ENCODE measurements at regions not wholly inside any gene's neighbourhood (a gene's known extent, or its start where the extent isn't known, plus 50 kb on each side); places are given as distances from the start of the nearest gene placed in this dataset.
"Not testable (repeated sequence)": the region's sequence is repeated elsewhere in the genome, so short reads cannot be mapped to it uniquely, and the experiment has no call there.

DNA sequence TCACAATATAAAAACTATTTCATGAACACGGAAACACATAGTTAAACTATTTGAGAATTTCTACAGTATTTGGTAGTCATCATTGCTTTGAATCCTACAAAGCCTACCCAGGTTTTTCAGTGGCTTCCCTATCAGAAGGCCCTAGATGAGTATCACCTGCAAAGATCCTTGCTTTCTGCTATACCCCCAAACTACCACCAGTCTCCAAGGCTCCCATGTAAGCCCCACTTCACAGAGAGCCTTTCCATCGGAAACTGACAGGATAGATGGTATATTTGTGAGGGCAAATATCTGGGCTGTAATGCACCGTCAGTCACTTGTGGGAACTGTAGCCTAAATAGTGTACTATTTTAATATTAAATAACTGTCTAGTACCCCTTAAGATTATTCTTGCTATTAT, 674.3 kb downstream of the BRINP3 start:
- no peak for DNase-seq (ENCODE audit: low read depth in 4 of 4, low spot score in 3 of 4)

DNA sequence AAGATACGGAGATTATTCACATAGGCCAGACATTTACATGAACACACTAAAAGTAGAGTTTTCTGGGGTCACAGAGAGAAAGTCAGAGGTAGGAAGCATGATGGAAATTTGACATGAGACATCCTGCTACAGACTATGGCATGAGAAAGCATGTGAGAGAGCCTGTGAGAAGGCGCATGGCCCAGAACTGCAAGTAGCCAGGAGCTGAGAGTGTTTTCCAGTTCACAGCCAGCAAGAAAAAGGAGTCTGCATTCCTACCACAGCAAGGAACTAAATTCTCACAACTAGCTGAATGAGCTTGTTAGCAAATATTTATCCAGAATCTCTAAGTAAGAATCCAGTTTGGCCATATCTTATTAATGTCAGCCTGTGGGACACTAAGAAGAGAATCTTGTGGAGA, 673.3 kb downstream of the BRINP3 start:
- DNase-seq (ENCODE audit: low read depth in 4 of 4, low spot score in 3 of 4) = no peak

DNA sequence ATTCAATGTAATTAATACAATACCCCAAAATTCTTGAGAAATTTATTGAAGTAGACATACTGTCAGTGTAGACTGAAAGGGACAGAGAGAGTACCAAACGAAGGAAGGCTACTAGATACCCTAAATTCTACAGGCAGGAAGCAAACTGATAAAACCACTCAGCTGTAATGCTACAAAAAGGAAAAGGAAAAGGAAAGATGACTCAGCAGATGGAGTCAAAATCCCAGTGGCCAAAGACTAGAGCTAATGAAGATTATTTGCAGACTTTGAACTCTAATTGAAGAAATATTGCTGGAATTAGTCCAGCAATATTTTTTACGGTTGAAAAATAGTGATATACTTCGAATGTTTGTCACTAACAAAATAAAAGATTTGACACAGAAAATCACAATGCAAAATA, 671.9 kb downstream of the BRINP3 start:
- DNase-seq (ENCODE audit: low read depth in 4 of 4, low spot score in 3 of 4) = no peak

DNA sequence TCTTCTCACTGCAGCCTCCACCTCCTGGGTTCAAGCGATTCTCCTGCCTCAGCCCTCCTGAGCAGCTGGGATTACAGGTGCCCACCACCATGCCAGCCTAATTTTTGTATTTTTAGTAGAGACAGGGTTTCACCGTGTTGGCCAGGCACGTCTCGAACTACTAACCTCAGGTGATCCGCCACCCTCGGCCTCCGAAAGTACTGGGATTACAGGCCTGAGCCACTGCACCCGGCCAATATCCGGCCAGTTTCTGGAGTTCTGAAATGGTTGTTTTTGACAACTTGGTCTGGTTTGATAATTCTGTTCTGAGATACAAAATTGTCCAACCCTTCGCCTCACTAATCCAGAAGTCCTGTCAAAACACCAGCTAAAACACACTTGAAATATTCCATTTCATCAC, 667.0 kb downstream of the BRINP3 start:
- not testable (repeated sequence) for DNase-seq (ENCODE audit: low read depth in 4 of 4, low spot score in 3 of 4)

DNA sequence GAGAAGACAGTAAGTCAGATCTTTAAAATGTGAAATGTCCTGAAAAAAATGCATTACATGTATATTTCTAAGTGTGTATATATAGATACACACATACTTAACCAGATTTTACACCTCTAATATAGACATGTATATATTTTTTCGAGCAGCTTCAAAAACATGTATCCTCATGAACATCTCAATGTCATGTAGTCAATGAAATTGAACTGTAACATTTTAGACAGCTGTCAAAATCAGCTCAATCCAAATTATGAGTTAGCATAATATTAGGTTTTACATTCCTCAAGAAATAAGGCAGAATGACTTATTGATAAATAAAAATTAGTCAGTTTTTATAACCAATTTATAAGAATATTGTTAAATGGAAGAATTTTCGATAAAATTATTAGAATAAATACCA, 665.7 kb downstream of the BRINP3 start:
- no peak for DNase-seq (ENCODE audit: low read depth in 4 of 4, low spot score in 3 of 4)

DNA sequence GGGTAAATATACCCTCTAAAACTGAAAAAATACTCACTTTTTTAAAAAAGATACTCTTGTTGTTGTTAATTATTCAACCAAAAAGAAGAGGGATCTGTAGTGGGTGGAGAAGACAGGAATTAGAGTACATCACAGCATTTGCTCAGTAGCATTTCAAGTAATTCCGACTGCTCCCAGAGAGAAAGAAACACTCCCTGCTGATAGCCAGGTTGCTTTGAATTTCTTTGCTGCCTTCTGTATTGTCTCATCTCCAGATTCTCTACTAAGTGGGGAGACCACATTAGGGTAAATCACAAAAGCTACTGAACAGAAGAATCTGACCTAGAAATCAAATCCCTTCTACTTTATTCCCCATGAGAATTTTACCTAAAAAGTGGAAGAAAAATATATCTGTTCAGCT, 661.1 kb downstream of the BRINP3 start:
- DNase-seq (ENCODE audit: low read depth in 4 of 4, low spot score in 3 of 4) = no peak

DNA sequence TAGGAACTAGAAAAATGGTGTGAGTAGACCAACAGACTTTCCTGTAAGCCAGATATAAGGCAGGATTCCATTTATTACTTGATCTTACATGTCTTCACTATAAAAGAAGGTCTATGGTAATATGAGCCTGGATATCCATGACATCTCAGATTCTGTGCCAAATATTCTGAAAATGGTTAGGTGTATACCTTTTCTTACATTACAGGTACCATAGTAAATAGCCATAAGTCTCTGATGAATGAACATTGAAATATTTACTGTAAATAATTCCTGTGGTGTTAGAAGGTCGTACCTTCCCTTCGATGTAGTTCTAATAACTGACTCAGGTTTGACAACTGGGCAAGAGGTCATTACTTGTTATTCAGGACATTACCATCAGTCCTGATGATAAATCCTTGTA, 657.9 kb downstream of the BRINP3 start:
- no peak for DNase-seq (ENCODE audit: low read depth in 4 of 4, low spot score in 3 of 4)

DNA sequence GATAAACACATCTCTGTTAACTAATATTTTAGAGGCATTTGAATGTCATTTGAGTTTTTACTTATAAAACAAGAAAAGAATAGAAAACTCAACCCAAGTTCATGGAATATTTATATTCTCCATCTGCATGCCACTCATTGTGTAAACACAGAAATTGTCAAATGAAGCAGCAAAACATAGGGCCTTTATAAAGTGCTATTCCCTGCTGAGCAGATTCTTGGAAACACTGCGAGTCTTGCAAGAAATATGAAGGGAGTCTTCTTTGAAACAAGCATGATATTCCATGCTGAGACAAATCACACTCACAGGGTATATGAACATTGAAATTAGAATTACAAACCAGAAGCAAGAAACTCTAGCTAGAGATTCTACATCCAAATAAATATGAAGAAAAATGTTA, 655.8 kb downstream of the BRINP3 start:
- no peak for DNase-seq (ENCODE audit: low read depth in 4 of 4, low spot score in 3 of 4)

DNA sequence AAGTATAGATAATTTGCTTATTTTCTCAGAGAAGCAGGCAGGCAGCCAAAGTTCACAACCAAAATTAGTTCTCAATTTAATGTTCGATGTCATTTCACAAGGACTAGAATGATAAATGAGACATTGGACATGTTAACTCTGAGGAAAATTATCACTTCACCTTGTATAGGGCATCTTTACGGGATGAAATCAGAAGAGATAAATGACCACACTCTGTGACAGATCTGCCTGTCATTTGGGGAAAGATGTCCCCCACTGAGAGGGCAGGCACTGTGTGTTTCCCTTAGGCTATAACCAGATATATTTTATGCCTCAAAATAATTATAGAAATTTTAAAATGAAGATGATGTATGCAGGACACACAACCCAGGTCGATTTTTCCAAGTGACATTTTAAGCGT, 642.9 kb downstream of the BRINP3 start:
- no peak for DNase-seq (ENCODE audit: low read depth in 4 of 4, low spot score in 3 of 4)

DNA sequence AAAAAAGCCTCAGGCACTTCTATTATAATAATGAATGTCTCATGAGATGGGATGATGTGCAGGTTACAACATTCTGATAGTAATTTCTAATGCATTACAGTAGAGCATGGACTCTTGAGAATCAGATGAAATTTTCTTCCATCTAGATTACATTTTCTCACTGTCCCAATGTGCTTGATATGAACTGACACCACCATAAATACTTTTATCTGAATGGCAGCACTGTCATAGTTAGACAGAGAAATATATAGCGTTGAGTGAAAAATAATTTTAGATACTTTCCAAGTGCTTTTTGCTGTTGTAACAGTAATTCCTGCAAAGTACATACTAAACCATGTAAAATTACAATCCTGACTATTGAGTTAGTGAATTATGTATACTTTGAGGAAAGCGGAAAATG, 630.1 kb downstream of the BRINP3 start:
- DNase-seq (ENCODE audit: low read depth in 4 of 4, low spot score in 3 of 4) = no peak

DNA sequence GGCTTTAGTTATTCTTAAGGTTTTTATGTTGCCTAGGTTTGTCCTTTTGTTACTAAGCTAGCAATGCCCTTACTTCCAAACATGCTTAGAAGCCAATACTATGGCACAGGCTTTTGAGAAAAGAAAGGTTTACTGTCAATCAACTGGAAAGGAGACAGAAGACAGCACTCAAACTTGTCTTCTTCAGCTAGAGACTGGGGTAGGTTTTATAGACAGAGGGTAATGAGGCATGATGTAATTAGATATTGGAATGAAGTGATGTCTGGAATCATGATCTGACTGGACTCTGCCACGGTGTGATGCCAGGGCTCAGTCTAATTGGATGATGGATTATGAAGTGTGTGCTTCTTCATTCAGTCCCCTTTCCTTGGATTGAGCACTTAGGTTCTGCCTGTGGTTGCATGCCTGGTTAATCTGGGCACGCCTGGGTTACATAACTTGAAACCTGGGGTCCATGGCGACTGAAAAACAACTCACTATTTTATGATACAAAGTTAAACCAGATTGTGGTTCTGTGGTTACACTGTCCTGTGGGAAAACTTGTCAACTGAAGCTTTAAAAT, 625.8 kb downstream of the BRINP3 start:
- no peak for DNase-seq (ENCODE audit: low read depth in 4 of 4, low spot score in 3 of 4)

DNA sequence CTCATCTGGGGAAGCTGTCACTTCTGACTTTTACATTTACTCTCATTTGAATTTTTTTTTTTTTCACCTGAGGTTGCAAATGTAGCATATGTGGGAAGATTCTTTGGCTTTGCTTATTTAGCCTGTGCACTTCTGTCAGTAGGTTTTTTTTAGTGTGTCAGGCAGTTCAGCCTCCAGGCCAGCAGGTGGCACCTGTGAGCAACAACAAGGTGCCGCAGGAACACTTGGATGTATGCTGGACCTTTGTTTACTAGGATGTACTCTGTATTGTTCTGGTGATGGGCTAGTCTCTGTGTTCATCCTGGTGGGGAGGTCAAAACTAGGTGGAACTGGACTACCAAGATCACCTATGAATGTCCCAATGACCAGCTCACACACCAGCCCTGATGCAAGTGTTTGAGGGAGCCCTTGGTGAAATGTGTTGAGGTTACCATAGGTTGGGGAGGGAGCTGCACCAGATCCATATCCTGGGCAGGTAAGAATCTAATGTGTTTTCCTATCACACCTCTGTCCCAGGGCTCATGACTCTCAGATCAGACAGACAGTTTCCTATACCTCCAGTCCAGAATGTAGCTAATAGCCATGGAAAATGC, 618.2 kb downstream of the BRINP3 start:
- no peak for DNase-seq (ENCODE audit: low read depth in 4 of 4, low spot score in 3 of 4)

DNA sequence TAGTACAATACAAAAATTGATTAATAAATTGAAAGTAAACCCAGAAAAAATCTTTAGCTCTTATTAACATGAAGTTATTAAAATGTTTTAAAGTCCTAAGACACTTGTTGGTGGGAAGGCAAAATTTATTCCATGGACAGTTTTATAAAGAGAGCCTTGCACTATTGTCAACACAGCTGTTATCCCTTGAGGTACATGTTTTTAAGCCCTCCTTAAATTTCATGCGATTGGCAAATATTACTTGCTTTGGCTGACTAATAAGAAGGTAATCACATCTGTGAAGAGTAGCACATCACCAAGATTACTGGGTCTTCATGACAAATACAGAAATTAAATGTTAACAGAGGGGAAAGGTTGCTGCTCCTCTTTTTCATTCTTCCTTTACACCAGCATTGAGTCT, 611.1 kb downstream of the BRINP3 start:
- no peak for DNase-seq (ENCODE audit: low read depth in 4 of 4, low spot score in 3 of 4)

DNA sequence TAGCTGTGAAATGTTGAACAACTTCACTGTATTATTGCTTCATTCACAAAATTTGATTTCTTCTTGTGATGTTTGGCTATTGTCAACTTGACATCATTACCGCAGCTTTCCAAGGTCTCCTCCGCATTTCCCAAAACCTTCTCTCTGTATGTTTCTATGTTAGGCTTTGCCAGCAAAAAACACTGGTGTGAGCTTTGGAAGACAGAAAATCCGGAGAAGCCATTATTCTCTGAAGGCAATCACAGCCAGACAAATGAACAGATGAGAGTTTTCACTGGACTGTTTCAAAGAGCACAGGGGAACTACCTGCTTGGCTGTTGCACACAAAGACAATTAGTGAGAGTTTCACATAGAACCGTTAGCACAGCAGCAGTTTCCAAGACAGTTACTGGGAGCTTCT, 609.6 kb downstream of the BRINP3 start:
- DNase-seq (ENCODE audit: low read depth in 4 of 4, low spot score in 3 of 4) = no peak

DNA sequence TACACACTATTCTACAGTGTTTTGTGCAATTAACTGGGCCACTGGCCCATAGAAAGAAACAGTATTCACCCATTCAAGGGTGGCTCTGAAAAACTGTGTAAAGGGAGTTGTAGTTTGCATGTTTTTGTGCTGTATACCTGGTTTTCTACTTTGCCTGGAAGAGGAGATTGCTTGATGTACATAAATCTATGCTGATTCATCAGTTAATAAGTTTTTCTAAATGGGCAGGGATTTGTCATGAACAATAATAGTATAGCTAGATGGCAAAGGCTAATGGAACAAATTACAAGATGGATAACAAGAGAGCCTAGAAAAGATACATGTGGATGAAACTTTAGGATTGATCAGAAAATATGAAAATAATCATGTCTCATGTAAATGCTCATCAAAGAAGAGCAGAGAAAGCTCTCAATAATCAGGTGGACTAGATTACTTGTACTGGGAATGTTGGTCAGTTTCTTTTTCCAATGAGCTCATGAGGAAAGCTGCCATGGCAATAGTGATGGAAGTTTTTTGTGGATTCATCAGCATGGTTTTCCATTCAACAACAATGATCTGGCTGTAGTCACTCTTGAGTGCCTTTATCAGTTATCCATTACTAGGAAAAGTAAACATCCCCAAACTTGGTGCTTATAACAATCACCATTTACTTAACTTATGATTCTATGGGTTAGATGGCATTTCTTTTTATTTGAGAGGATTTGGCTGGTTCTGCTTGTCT, 602.8 kb downstream of the BRINP3 start:
- no peak for DNase-seq (ENCODE audit: low read depth in 4 of 4, low spot score in 3 of 4)

DNA sequence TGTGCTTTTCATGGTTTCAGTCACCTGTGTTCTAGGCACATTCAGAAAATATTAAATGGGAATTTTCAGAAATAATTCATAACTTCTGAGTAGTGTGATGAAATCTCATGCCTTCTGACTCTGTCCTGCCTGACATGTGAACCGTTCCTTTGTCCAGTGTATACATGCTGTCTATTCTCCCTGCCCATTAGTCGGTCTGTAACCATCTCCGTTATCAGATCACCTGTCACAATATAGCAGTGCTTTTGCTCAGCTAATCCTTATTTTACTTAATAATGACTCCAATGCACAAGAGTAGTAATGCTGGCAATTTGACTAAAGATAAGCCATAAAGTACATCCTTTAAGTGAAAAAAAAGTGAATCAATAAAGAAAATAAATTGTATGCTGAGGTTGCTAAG, 597.5 kb downstream of the BRINP3 start:
- no peak for DNase-seq (ENCODE audit: low read depth in 4 of 4, low spot score in 3 of 4)

DNA sequence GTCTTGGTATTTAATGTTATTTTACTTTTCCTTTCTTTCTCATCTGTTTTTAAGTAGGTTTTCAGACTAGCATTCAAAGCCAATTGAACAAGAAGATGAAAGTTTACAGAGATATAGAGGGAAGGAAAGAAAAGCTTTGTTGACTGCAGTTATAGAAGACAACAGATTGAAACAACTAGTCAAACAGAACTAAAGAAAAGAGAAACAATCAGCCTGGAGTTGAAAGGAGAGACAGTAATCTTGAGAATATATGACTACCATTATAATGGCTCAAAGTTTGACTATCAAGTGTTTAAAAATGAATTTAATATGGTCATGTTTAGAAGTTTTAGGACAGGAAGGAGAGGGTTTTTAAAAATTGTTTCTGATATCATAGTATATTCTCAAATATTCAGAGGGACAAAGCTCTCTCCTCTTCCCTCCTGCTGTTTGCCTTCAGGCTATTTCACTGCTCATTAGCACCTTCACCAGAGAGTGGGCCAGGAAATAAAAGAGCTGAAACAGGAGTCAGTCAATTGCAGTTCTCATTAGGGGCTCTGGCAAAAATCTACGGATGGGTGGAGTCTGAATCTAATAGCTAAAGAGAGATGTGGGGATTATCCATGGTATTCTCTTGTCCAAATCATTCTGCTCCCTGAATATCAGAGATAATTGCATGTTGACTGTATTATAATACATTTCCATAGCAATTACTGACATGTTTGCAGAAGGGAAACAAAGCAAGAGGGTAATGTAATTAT, 577.8 kb downstream of the BRINP3 start:
- DNase-seq (ENCODE audit: low read depth in 4 of 4, low spot score in 3 of 4) = no peak

DNA sequence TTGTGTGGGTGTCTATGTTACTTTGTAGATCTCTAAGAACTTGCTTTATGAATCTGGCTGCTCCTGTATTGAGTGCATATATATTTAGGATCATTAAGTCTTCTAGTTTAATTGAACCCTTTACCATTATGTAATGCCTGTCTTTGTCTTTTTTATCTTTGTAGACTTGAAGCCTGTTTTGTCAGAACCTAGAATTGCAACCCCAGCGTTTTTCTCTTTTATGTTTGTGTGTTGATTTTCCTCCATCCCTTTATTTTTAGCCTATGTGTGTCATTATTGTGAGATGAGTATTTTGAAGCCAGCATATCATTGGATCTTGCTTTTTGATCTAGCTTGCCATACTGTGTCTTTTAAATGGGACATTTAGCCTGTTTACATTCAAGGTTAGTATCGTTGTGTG, 573.2 kb downstream of the BRINP3 start:
- DNase-seq (ENCODE audit: low read depth in 4 of 4, low spot score in 3 of 4) = no peak

DNA sequence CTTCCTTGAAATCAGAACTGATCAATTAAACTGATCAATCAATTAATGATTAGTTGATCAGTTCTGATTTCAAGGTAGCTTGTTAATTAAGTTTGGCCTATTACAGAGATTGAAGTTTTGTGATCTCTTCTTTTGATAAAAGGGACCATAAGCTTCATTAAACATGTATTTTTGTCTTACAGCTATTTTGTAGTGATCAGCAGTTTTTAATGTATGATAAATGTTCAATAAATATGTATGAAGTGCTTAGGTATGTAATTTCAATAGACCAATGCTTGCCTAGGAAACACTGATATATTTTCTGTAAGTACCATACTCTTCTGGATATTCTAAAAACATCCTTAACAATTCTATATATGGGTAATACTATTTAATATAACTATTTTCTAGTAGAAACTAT, 569.6 kb downstream of the BRINP3 start:
- no peak for DNase-seq (ENCODE audit: low read depth in 4 of 4, low spot score in 3 of 4)

DNA sequence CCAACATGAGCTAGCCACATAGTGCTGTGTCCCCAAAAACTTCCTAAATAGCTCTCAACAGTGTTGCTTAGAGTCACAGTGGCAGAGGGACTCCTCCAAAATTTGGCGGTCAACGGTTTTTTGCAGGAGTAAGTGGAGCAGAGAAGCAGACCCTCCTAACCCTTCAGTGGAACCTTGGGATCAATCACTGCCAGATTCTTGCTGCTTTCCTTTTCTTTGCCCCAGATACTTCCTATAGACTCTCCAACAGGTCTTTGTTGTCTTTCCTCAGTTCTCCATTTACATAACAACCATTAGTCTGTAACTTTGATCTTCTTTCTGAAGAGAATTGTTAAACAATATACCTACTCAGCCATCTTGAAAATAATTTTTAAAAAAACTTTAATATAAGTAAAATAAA, 556.1 kb downstream of the BRINP3 start:
- DNase-seq (ENCODE audit: low read depth in 4 of 4, low spot score in 3 of 4) = no peak

DNA sequence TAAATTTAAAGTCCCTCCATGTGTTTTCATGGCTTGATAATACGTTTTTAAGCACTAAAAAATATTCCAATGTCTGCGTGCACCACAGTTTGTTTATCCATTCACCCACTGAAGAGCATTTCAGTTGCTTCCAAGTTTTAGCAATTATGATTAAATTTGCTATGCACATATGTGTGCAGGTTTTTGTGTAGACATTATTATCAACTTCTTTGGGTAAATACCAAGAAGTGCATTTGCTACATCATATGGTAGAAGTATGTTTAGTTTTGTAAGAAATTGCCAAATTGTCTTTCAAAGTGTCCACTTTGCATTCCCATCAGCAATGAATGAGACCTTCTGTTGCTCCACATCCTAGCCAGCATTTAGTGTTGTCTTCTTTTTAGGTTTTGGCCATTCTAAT, 550.0 kb downstream of the BRINP3 start:
- no peak for DNase-seq (ENCODE audit: low read depth in 4 of 4, low spot score in 3 of 4)
